ENCODE measurements at regions not wholly inside any gene's neighbourhood (a gene's known extent, or its start where the extent isn't known, plus 50 kb on each side); places are given as distances from the start of the nearest gene placed in this dataset.
"Not testable (repeated sequence)": the region's sequence is repeated elsewhere in the genome, so short reads cannot be mapped to it uniquely, and the experiment has no call there.

- no peak for DNase-seq (ENCODE audit: low spot score in 2 of 2)
- Histone ChIP-seq H3K4me3 (no peak overlapping the region), H3K9me3 (no peaks in the 10 kb centered on the region), H3K27me3 (ENCODE audit: low read depth) (no peaks in the 10 kb centered on the region), H3K4me1 (no peaks in the 10 kb centered on the region), H3K36me3 (replicated peaks) (no peaks in the 10 kb centered on the region)
- in situ Hi-C loops (cut with MboI; ENCODE audit: low sequenced_read_pairs), result no loop called here
Measured at GRCh38 chrX:140447150-140447549, 57.7 kb downstream of the SOX3 start.

GRCh38 chrX:140440876-140441275 lies 64.0 kb downstream of the SOX3 start:
- in situ Hi-C loops (cut with MboI; ENCODE audit: low sequenced_read_pairs), result no loop called here
- H3K4me3 ChIP-seq, result no peak overlapping the region
- H3K9me3 ChIP-seq, result no peaks in the 10 kb centered on the region
- H3K4me1 ChIP-seq, result peaks cover 4% of the 10 kb centered on the region
- DNase-seq (ENCODE audit: low spot score in 2 of 2), result peak; percentile 19 to 57
- no peaks in the 10 kb centered on the region for H3K36me3 ChIP-seq (replicated peaks)
- no peaks in the 10 kb centered on the region for H3K27me3 ChIP-seq (ENCODE audit: low read depth)

- Histone ChIP-seq H3K36me3 (replicated peaks) (no peaks in the 10 kb centered on the region), H3K27me3 (ENCODE audit: low read depth) (no peaks in the 10 kb centered on the region), H3K4me1 (peaks cover 4% of the 10 kb centered on the region), H3K9me3 (no peaks in the 10 kb centered on the region), H3K4me3 (peak overlapping the region; percentile 27)
- DNase-seq (ENCODE audit: low spot score in 2 of 2), result peak; percentile 81 to 90
- in situ Hi-C loops (cut with MboI; ENCODE audit: low sequenced_read_pairs), result no loop called here
Measured at GRCh38 chrX:140439476-140439875, 65.4 kb downstream of the SOX3 start.

- DNase-seq (ENCODE audit: low spot score in 2 of 2), result no peak
- no peak overlapping the region for H3K4me3 ChIP-seq
- H3K36me3 ChIP-seq (replicated peaks), result no peaks in the 10 kb centered on the region
- no peaks in the 10 kb centered on the region for H3K9me3 ChIP-seq
- no peaks in the 10 kb centered on the region; the same call in 1 of the 2 replicates for H3K4me1 ChIP-seq
- in situ Hi-C loops (cut with MboI; ENCODE audit: low sequenced_read_pairs), result no loop called here
- no peaks in the 10 kb centered on the region for H3K27me3 ChIP-seq (ENCODE audit: low read depth)
Measured at GRCh38 chrX:140434347-140434746, 70.5 kb downstream of the SOX3 start.

GRCh38 chrX:140433582-140433981 lies 71.3 kb downstream of the SOX3 start:
- no peaks in the 10 kb centered on the region for H3K27me3 ChIP-seq (ENCODE audit: low read depth)
- H3K4me3 ChIP-seq, result no peak overlapping the region
- in situ Hi-C loops (cut with MboI; ENCODE audit: low sequenced_read_pairs), result no loop called here
- H3K4me1 ChIP-seq, result no peaks in the 10 kb centered on the region
- H3K36me3 ChIP-seq (replicated peaks), result no peaks in the 10 kb centered on the region
- no peaks in the 10 kb centered on the region for H3K9me3 ChIP-seq
- DNase-seq (ENCODE audit: low spot score in 2 of 2), result no peak

GRCh38 chrX:140432346-140433175 lies 72.3 kb downstream of the SOX3 start:
- in situ Hi-C loops (cut with MboI; ENCODE audit: low sequenced_read_pairs), result no loop called here
- no peaks in the 10 kb centered on the region for H3K27me3 ChIP-seq (ENCODE audit: low read depth)
- H3K4me3 ChIP-seq, result no peak overlapping the region
- DNase-seq (ENCODE audit: low spot score in 2 of 2), result no peak
- H3K9me3 ChIP-seq, result no peaks in the 10 kb centered on the region
- no peaks in the 10 kb centered on the region for H3K36me3 ChIP-seq (replicated peaks)
- H3K4me1 ChIP-seq, result no peaks in the 10 kb centered on the region

- in situ Hi-C loops (cut with MboI; ENCODE audit: low sequenced_read_pairs), result no loop called here
- no peak for DNase-seq (ENCODE audit: low spot score in 2 of 2)
- Histone ChIP-seq H3K36me3 (replicated peaks) (no peaks in the 10 kb centered on the region), H3K4me1 (no peaks in the 10 kb centered on the region), H3K4me3 (no peak overlapping the region), H3K27me3 (ENCODE audit: low read depth) (no peaks in the 10 kb centered on the region), H3K9me3 (no peaks in the 10 kb centered on the region)
Measured at GRCh38 chrX:140431521-140431920, 73.3 kb downstream of the SOX3 start.

- no peak for DNase-seq (ENCODE audit: low spot score in 2 of 2)
- no peaks in the 10 kb centered on the region for H3K27me3 ChIP-seq (ENCODE audit: low read depth)
- in situ Hi-C loops (cut with MboI; ENCODE audit: low sequenced_read_pairs), result no loop called here
- no peaks in the 10 kb centered on the region for H3K36me3 ChIP-seq (replicated peaks)
- no peaks in the 10 kb centered on the region for H3K4me1 ChIP-seq
- H3K9me3 ChIP-seq, result no peaks in the 10 kb centered on the region
- no peak overlapping the region for H3K4me3 ChIP-seq
Measured at GRCh38 chrX:140425712-140426395, 79.0 kb downstream of the SOX3 start.

GRCh38 chrX:140422501-140422900 lies 82.4 kb downstream of the SOX3 start:
- Histone ChIP-seq H3K27me3 (ENCODE audit: low read depth) (no peaks in the 10 kb centered on the region), H3K9me3 (no peaks in the 10 kb centered on the region), H3K4me3 (no peak overlapping the region), H3K4me1 (no peaks in the 10 kb centered on the region), H3K36me3 (replicated peaks) (no peaks in the 10 kb centered on the region; the same call in 1 of the 2 replicates)
- no peak for DNase-seq (ENCODE audit: low spot score in 2 of 2)
- in situ Hi-C loops (cut with MboI; ENCODE audit: low sequenced_read_pairs), result no loop called here

- H3K4me1 ChIP-seq; H3K36me3 ChIP-seq (replicated peaks); in situ Hi-C loops (cut with MboI; ENCODE audit: low sequenced_read_pairs); DNase-seq (ENCODE audit: low spot score in 2 of 2); H3K4me3 ChIP-seq; H3K9me3 ChIP-seq; H3K27me3 ChIP-seq (ENCODE audit: low read depth): not testable (repeated sequence)
Measured at GRCh38 chrX:140402131-140402530, 102.7 kb downstream of the SOX3 start.

GRCh38 chrX:140396326-140396725 lies 108.5 kb downstream of the SOX3 start:
- H3K4me1 ChIP-seq; H3K27me3 ChIP-seq (ENCODE audit: low read depth); in situ Hi-C loops (cut with MboI; ENCODE audit: low sequenced_read_pairs); H3K9me3 ChIP-seq; DNase-seq (ENCODE audit: low spot score in 2 of 2); H3K4me3 ChIP-seq; H3K36me3 ChIP-seq (replicated peaks): not testable (repeated sequence)

GRCh38 chrX:140393507-140393906 lies 111.4 kb downstream of the SOX3 start:
- no peak overlapping the region for H3K4me3 ChIP-seq
- H3K4me1 ChIP-seq, result no peaks in the 10 kb centered on the region
- no peaks in the 10 kb centered on the region for H3K27me3 ChIP-seq (ENCODE audit: low read depth)
- DNase-seq (ENCODE audit: low spot score in 2 of 2), result no peak
- no peaks in the 10 kb centered on the region for H3K9me3 ChIP-seq
- in situ Hi-C loops (cut with MboI; ENCODE audit: low sequenced_read_pairs), result no loop called here
- no peaks in the 10 kb centered on the region for H3K36me3 ChIP-seq (replicated peaks)

- no peaks in the 10 kb centered on the region for H3K27me3 ChIP-seq (ENCODE audit: low read depth)
- no peaks in the 10 kb centered on the region for H3K9me3 ChIP-seq
- in situ Hi-C loops (cut with MboI; ENCODE audit: low sequenced_read_pairs), result no loop called here
- no peak for DNase-seq (ENCODE audit: low spot score in 2 of 2)
- H3K36me3 ChIP-seq (replicated peaks), result no peaks in the 10 kb centered on the region
- H3K4me1 ChIP-seq, result no peaks in the 10 kb centered on the region
- H3K4me3 ChIP-seq, result no peak overlapping the region
Measured at GRCh38 chrX:140391313-140391712, 113.6 kb downstream of the SOX3 start.

- Histone ChIP-seq H3K27me3 (ENCODE audit: low read depth) (no peaks in the 10 kb centered on the region), H3K36me3 (replicated peaks) (no peaks in the 10 kb centered on the region), H3K4me3 (no peak overlapping the region), H3K4me1 (no peaks in the 10 kb centered on the region), H3K9me3 (no peaks in the 10 kb centered on the region)
- in situ Hi-C loops (cut with MboI; ENCODE audit: low sequenced_read_pairs), result no loop called here
- no peak for DNase-seq (ENCODE audit: low spot score in 2 of 2)
Measured at GRCh38 chrX:140389331-140389730, 115.5 kb downstream of the SOX3 start.

Data from HAP-1 (cell line).